ENCODE measurements at regions not wholly inside any gene's neighbourhood (a gene's known extent, or its start where the extent isn't known, plus 50 kb on each side); places are given as distances from the start of the nearest gene placed in this dataset.
"Not testable (repeated sequence)": the region's sequence is repeated elsewhere in the genome, so short reads cannot be mapped to it uniquely, and the experiment has no call there.

DNA sequence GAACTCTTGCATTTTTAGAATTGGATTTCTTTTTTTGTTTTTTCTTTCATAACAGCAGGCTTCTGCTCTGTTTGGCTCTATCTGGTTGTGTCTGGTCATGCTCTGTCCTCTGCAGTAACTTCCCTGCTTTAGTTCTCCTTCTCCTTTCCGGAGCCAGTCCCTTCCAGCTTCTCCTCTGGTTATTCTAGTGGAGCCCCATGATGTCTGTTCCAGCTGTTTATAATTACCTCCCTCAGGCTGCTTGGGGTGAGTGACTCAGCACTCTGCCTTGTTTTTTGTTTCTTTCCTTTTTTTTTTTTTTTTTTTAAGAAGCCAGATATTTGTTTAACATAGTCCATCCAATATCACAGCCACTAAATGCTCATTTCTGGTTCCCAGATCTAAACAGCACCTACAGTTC, 409.6 kb downstream of the MAFB start:
- no peak for DNase-seq (ENCODE audit: low read depth in 2 of 2)

DNA sequence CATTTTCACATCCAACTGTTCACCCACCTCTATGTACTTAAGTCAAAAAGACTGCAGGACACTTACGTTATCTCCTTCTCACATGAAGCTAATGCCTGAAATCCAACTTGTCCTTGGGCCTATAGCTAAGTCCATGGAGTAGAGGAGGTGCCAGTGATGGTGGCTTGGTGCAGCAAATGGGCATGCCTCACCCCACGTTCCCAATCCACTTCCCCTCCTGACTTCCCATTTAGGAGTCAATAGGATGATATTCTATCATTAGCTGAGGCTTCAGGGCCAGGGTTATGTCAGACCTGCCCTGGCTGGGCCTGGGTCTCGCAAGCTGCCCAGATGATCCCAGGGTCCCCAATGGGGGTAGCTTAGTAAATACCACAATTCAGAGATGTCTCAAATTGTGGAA, 410.4 kb downstream of the MAFB start:
- DNase-seq (ENCODE audit: low read depth in 2 of 2): no peak

DNA sequence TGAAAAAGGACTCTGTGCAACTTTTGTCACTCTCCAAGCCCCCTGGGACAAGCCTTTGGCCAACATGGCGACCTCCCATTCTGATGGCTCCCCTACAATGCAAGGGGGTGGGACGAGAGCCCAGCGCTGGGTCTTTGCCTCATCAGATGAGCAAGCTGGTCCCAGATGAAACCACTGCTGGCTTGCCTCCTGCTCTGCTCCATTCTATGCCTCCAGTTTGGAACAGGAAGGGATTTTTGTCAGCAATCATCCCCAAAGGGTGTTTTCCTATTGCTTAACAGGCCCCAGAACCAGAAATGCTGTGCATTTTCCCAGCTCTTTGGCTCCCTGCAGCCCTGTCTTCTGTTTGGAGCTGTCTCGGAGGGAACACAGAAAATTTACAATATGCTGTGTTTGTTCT, 412.7 kb downstream of the MAFB start:
- no peak for DNase-seq (ENCODE audit: low read depth in 2 of 2)

DNA sequence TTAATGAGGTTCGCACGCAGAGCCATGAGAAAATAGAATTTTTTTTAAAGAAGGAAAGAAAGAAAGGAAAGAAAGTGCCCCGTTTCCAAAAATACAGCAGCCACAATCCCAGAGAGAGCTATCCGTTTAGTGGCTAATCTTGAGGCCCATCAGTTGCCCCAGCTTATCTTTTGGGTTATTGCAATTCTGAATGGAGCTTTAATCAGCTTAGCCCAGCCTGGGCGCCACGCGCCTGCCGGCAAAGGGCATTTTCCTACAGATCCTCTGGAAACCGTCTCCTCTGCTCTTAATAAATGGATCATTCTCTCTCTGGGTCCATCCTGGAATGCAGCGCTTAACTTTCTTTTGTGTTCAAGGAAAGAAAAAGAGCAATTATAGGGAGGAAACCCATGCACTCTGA, 413.3 kb downstream of the MAFB start:
- DNase-seq (ENCODE audit: low read depth in 2 of 2): no peak

DNA sequence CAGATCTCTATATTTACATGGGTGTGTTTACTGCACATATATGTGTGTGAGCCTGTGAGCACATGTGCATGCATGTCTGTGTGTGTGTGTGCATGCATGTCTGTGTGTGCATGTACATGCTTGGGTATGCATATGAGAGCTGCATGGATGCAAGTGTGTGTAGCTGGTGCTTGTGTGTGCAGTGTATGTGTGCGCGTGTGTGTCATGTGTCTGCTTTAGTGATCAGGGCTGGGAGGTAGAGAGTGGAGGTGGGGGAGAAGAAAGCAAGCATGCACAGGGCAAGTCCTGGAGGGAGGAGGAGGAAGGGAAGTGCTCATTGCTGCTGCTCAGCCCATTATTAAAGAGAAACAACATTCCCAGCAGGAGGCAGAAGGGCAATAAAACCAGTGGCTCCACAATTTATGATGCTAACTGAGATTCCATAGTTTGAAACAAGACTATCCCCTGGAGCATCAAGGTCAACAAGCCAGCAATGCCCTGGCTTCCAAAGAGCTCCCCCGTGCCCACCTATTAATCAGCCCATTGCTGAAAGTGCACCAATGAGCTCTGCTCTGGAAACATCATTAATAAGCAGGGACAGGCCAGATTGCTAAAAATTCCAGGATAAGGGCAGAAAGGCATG, 414.0 kb downstream of the MAFB start:
- DNase-seq (ENCODE audit: low read depth in 2 of 2): no peak

- not testable (repeated sequence) for DNase-seq (ENCODE audit: low read depth in 2 of 2)
Observed at GRCh38 chr20:40269274-40269673, 419.8 kb downstream of the MAFB start.

DNA sequence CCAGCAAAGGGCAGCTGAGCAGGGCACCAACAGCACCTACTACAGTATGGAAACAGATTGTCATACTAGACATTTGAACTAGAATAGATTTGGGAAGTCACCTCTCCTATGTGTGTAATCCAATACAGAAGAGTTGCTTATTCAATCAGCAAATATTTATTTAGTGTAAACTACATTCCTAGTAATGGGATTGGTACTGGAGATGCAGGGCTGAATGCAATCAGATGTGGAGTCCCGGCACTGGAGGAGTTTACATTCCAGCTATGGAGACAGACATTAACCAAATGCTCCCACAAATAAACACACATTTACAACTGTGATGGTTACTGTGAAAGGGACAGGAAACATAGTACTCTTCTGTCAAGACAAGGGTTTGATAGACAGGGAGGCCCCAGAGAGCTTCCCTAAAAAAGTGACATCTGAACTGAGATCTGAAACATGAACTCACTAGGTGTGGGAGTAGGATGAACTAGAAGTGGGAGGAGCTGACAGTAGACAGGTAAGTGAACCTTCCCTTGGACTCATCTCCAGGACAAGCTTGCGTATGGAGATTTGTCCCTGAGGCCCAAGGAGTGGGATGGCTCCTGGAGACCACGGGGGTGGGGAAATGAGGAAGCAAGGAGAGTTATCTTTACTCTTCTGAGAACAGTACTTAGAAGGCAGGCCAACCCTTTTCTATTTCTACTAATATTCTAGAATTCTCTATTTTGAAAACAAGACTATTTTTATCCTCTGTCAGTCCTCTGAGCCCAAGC, 420.5 kb downstream of the MAFB start:
- DNase-seq (ENCODE audit: low read depth in 2 of 2): no peak

GRCh38 chr20:40265825-40266533, 423.1 kb downstream of the MAFB start:
- no peak for DNase-seq (ENCODE audit: low read depth in 2 of 2)

DNA sequence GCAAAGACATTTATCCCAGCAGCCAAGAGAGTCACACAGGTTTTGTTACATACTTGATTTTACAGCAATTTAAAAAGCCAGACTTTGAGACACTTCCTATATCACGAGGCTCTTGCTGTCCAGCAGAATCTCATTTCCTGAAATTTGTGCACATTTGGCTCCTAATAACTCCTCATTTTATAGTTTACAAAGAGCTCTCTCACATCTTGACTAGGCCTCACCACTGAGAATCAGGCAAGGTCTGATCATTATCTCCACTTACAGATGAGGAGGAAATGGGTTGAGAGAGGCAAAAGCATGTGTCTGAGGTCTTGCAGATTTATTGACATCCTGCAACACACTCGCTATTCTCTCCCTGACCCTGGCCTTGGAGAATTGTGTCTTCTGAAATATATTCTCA, 426.8 kb downstream of the MAFB start:
- no peak for DNase-seq (ENCODE audit: low read depth in 2 of 2)

GRCh38 chr20:40258931-40259330, 430.1 kb downstream of the MAFB start:
- DNase-seq (ENCODE audit: low read depth in 2 of 2): no peak

DNA sequence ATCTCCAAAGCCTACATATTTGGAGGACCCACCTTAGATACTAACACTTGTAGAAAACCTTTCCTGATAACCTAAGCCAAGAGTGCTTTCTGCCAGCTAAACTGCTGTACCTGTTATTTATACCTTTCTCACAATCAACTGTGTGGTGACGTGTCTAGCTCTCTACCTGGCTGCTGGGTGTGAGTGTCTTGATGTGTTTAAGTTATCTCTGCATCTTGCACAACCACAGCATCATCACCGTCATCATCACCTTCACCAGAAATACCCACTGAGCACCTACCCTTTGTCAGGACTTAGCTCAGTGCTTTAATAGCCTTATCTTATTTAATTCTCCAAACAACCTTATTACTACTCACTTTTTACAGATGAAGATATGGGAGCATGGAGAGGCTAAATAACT, 431.3 kb downstream of the MAFB start:
- no peak for DNase-seq (ENCODE audit: low read depth in 2 of 2)

DNA sequence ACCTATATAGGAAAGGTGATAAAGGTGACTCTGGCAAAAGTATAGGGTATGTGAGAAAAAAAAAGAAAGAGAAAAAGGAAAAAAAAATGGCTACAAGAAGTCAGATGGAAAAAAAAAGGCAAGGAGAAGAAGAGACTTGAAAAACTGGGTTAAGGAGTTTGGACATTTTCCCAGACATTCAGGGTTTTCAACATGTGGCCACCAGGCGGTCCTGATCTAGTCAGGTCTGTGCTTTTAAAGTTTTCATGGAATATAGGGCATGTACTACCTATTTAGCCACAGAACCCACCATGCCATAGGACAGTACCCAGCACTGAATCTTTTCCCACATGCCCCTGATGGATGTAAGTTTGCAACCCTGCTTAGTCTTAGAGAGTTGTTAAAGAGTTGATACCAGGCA, 433.7 kb downstream of the MAFB start:
- no peak for DNase-seq (ENCODE audit: low read depth in 2 of 2)

DNA sequence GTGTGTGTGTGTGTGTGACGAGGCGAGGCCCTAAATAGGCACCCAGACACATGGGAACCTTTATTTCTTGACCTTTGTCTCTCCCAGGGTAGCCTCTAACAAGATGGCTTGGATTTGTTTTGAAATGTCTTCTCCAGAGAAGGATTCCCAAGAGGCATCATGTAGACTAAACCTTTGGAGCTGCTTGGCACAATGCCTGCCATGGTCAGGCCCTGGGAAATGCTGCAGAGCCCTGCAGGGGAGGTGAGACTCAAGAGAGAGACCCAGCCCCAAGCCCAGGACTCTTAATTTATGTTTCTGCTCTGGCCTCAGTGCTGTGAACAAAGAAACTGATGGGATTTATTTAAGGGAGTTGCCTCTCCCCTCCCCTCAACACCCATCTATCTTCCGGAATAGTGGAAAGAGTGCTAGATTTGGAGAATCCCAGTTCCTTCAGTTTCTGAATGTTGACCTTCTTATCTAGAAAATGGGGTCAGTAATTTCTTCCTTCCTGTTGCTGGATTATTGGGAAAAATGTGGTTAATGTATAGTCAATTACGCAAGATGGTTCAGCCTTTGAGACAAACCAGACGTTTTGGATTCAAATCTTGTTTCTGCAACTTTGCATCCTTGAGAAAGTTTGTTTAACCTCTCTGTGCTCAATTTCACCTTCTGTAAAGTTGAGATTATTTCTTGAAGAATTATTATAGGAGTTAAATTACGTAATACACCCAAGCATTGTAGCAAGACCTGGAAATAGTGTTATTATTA, 434.8 kb downstream of the MAFB start:
- DNase-seq (ENCODE audit: low read depth in 2 of 2): no peak

- no peak for DNase-seq (ENCODE audit: low read depth in 2 of 2)
Observed at GRCh38 chr20:40251284-40251932, 437.6 kb downstream of the MAFB start.

GRCh38 chr20:40249805-40250204, 439.2 kb downstream of the MAFB start:
- DNase-seq (ENCODE audit: low read depth in 2 of 2): no peak

- no peak for DNase-seq (ENCODE audit: low read depth in 2 of 2)
Observed at GRCh38 chr20:40245829-40246228, 443.2 kb downstream of the MAFB start.

DNA sequence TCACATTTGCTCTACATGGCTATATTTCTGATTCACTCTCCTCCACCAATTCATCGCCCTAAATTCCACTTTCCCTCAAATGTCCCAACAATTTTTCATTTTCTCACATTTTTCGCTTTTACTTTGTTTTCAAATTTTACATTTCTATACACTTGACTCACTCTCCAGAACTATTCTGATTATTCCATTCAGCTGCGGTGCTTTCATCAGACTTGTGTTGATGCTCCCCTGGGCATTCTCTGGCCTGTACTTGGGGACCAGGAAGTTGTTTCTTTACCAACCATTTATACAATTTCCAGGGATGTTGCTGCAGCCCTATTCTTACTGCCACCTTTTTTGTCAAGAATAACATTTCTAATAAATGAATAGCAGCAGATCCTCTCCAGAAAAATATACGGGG, 444.8 kb downstream of the MAFB start:
- DNase-seq (ENCODE audit: low read depth in 2 of 2): no peak

- no peak for DNase-seq (ENCODE audit: low read depth in 2 of 2)
Observed at GRCh38 chr20:40241596-40242343, 447.3 kb downstream of the MAFB start.

GRCh38 chr20:40238511-40238910, 450.5 kb downstream of the MAFB start:
- DNase-seq (ENCODE audit: low read depth in 2 of 2): no peak

GRCh38 chr20:40234593-40234992, 454.4 kb downstream of the MAFB start:
- DNase-seq (ENCODE audit: low read depth in 2 of 2): no peak

DNA sequence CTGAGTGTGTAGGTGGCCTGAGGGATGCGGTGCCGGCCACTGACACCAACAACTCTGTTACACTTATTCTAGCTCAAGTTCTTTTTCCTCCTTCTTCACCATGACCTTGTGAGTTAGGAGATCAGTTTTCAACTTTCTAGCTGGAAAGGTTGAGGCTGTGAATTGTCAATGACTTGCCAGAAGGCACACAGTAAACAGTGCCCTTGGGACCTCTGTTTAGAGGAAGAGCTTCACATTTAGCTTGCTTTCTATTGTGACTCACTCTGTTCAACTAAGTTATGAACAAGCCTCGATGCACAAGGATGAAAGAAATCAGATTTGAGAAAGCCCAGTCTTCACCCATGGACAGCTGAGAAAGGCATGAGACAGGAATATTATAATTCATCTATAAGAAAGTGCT, 455.6 kb downstream of the MAFB start:
- DNase-seq (ENCODE audit: low read depth in 2 of 2): no peak

Data from activated CD4-positive, alpha-beta T cell treated with anti-CD3 and anti-CD28 coated beads for 24 hours (primary cell).